GM12892 (cell line): ENCODE measurements at regions not wholly inside any gene's neighbourhood (a gene's known extent, or its start where the extent isn't known, plus 50 kb on each side); places are given as distances from the start of the nearest gene placed in this dataset.

ENCODE experiments used
- POLR2A ChIP-seq: IDR thresholded peaks from 2 replicates; pipeline ENCODE4 v1.6.1; 2011; ENCODE audit warnings: low read depth, low read length, control low read depth
- POLR2AphosphoS5 ChIP-seq: IDR thresholded peaks from 2 replicates; pipeline ENCODE4 v1.6.1; 2011; ENCODE audit warnings: low read depth, low read length, control low read depth

- no peak for TF ChIP-seq POLR2AphosphoS5
- no peak for TF ChIP-seq POLR2A
These were observed 307.8 kb downstream of the NR2F1-AS1 start for GRCh38 chr5:93273176-93273575.
